NCI-H1417 (cell line): ENCODE measurements at regions not wholly inside any gene's neighbourhood (a gene's known extent, or its start where the extent isn't known, plus 50 kb on each side); places are given as distances from the start of the nearest gene placed in this dataset.

Source experiments
- DNase-seq, 3 experiments: peaks; one replicate each; lab custom pipeline; 2025; lab: John Stamatoyannopoulos, UW

- DNase-seq, result no peak
These were observed 599.0 kb downstream of the TLR4 start for GRCh38 chr9:118303216-118303615.

- no peak for DNase-seq
These were observed 601.1 kb downstream of the TLR4 start for GRCh38 chr9:118305331-118305730.

GRCh38 chr9:118306801-118307200 is 602.6 kb downstream of the TLR4 start:
- DNase-seq, result no peak

- no peak for DNase-seq
These were observed 609.8 kb downstream of the TLR4 start for GRCh38 chr9:118313965-118314364.

GRCh38 chr9:118316831-118317343 is 612.7 kb downstream of the TLR4 start:
- DNase-seq, result no peak

GRCh38 chr9:118318770-118319431 is 614.7 kb downstream of the TLR4 start:
- peak in 1 of 3 experiments; percentile 8 for DNase-seq

- DNase-seq, result peak in 2 of 3 experiments; percentile 24 to 85
These were observed 617.6 kb downstream of the TLR4 start for GRCh38 chr9:118321788-118322187.

- DNase-seq, result no peak
These were observed 620.5 kb downstream of the TLR4 start for GRCh38 chr9:118324706-118325105.

- no peak for DNase-seq
These were observed 621.6 kb downstream of the TLR4 start for GRCh38 chr9:118325757-118326156.

- DNase-seq, result no peak
These were observed 622.1 kb downstream of the TLR4 start for GRCh38 chr9:118326326-118326725.

- DNase-seq, result no peak
These were observed 626.2 kb downstream of the TLR4 start for GRCh38 chr9:118330191-118330986.

- DNase-seq, result no peak
These were observed 627.4 kb downstream of the TLR4 start for GRCh38 chr9:118331622-118332045.

GRCh38 chr9:118336250-118336942 is 632.2 kb downstream of the TLR4 start:
- DNase-seq, result no peak

- DNase-seq, result no peak
These were observed 632.7 kb downstream of the TLR4 start for GRCh38 chr9:118336943-118337330.

GRCh38 chr9:118360036-118360435 is 655.8 kb downstream of the TLR4 start:
- DNase-seq, result no peak

- DNase-seq, result no peak
These were observed 657.9 kb downstream of the TLR4 start for GRCh38 chr9:118362123-118362522.

- DNase-seq, result no peak
These were observed 658.4 kb downstream of the TLR4 start for GRCh38 chr9:118362596-118362995.

GRCh38 chr9:118364266-118365106 is 660.3 kb downstream of the TLR4 start:
- DNase-seq, result no peak

- peak in 1 of 3 experiments; percentile 32 for DNase-seq
These were observed 662.0 kb downstream of the TLR4 start for GRCh38 chr9:118366228-118366627.

- DNase-seq, result no peak
These were observed 663.2 kb downstream of the TLR4 start for GRCh38 chr9:118367383-118367782.

GRCh38 chr9:118384531-118385100 is 680.4 kb downstream of the TLR4 start:
- peak in 1 of 3 experiments; percentile 17 for DNase-seq
